GM21723 (cell line): ENCODE measurements at regions not wholly inside any gene's neighbourhood (a gene's known extent, or its start where the extent isn't known, plus 50 kb on each side); places are given as distances from the start of the nearest gene placed in this dataset.

Source experiments
- ATAC-seq: cut with Tn5 transposase; IDR thresholded peaks from one replicate; pipeline ENCODE4 v1.9.1; 2021; ENCODE audit warnings: mild to moderate bottlenecking, moderate library complexity; ENCODE audit not compliant: unreplicated experiment

DNA sequence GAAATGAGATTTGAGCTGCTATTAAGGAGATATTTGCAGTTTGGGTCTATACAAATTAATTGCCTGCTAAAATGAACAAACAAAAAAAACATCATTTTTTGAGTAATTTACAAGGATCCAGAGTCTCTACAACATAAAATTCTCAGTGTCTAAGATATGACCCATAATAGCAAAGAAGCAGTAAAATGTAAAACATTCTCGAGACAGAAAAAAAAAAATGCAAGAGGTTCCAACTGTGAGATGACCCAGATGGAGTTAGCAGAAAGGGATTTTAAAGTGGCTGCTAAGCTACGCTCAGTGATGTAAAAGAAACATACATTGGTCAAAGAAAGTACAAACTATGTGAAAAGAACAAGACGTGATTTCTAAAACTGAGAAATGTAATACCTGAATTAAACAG, 471.0 kb downstream of the SH2D4B start:
- no peak for ATAC-seq

DNA sequence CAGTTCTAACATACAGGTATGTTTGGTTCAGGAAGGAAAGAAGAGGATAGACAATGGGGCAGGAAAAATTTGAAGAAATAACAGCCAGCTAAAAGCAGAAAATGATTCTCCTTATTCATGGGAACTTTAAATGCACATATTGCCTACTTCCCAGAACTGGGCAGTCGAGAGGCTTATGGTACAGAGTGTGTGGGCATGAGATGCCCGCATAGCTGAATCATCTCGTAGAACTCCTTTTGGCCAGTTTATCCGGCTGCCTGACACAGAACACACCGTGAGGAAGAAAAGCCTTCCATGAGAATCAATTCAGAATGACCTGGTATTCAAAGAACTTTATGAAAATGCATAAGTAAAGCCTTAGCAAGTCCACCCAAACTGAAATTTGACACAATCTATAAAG, 471.6 kb downstream of the SH2D4B start:
- no peak for ATAC-seq

DNA sequence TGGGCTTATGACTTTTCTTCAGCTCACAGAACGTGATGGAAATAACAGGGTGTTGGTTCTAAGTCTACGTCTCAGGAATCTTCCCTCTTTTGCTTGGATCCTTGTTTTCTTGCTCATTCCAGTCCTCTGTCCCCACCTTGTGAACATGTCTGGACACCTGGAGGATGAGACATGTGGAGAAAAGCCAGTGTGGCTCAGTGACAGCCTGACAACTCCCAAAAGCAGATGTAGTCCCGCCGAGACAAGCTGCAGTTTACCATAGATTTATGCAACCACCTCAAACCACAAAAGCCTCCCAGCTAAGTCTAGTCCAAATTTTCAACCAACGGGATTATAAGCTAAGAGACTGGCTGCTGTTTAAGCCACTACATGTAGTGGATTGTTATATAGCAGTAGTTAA, 476.1 kb downstream of the SH2D4B start:
- ATAC-seq, result no peak

DNA sequence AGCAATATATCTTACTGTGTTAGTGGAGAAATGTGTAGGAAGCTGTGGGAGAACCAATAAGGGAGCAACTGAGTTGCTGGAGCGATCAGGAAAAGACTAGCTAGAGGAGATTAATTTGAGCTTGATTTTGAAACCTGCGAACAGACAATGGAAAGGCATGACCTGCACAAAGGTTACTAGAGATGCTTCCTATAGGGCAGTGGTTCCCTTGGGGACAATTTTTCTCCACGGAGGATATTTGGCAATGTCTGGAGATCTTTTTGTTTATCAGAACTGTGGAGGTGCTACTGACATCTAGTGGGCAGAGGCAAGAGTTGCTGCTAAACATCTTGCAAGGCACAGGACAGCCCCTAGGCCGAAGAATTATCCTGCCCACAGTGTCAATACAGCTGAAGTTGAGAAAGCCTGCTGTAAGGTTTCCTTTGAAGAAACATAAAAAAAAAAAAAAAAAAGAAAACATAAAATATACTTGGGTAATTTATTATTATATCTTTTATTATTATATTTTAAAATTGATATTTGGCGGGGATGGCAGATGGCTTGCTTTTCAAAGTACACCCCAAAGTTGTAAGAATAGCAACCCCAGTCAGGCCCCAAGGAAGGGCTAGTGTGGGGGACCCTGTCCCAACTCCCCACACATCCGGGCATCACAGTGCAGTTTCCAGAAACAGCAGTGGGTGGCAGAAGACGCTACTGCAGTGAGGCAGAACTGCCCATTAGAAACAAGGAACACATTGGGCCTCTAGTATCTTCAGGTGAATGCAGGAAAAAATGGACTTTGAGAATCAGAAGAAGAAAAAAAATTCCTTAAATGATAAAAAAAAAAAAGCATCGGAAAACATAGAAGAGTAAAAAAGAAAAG, 481.6 kb downstream of the SH2D4B start:
- ATAC-seq, result peak; percentile 89

DNA sequence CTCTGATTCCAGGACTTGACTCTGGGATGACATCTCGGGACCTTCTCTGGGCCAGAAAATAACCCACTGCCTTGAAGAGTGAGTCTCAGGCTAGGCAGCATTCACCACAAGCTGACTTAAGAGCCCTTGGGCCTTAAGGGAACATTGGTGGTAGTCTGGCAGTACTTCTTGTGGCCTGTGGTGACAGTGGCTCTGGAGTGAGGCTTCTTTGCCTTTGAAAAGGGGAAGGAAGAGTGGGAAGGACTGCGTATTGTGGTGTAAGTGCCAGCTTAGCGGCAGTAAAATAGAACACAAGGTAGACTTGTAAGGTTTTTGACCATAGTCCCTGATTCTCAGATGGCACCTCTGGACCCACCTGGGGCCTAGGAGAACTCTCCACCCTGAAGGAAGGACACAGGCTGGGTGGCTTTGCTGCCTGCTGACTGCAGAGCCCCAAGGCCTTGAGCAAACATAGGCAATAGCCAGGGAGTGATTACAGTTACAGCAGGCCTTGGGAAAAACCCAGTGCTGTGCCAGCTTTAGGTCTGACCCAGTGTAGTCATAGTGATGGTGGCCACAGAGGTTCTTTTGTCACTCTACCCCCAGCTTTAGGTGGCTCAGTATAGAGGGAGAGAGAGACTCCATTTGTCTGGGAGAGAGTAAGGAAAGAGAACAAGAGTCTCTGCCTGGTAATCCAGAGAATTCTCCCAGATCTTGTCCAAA, 483.9 kb downstream of the SH2D4B start:
- no peak for ATAC-seq

DNA sequence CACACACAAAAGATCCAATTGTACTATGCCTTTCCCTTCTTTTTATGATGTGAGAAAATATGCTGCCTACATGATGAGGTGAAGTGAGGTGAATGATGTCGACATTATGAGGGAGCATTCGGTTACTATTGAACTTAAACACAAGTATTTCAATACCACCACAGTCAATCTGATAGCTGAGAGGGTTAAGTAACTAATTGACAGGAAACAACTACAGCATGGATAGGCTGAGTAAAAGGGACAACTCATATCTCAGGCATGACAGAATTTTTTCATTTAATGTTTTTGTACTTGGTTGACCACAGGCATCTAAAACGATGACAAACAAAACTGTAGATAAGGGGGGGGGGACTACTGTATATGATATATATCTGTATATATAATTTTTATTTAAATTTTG, 488.9 kb downstream of the SH2D4B start:
- no peak for ATAC-seq

DNA sequence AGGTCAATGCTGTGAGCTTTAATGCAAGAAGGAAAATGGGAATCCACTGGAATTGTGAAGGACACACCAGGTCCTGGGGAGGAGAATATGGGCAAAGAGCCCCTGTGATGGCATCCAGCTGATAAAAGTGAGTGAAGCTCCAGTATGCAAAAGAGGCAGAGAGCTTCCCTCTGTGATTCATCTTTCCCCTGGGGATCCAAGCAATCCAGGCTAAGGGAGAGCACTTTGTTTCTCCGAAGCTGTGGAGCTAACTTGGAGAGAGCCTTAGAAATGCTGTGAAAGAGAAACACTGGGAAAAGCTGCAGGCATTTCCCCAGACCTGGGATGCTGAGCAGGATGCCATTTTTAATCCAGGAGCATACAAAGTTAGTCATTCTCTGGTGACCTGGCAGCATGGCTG, 489.5 kb downstream of the SH2D4B start:
- ATAC-seq, result no peak

DNA sequence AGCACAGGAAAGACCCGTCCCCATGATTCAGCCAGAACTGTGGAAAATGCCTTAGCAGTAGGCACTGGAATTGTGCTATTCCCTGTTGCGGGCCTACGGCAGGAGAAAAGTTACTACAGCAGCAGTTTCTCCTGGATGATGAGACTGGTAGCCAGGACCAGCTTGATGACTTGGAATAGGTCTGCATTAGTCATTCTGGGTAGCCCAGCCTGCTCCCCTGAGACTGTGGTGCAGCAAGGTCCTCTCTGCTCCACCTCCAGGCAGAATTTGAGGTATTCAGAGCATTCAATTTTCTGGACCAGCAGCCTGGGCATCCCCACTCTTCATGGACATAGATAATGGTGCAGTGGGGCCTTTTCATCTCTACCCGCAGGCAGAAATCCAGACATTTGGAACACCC, 490.0 kb downstream of the SH2D4B start:
- ATAC-seq, result no peak

DNA sequence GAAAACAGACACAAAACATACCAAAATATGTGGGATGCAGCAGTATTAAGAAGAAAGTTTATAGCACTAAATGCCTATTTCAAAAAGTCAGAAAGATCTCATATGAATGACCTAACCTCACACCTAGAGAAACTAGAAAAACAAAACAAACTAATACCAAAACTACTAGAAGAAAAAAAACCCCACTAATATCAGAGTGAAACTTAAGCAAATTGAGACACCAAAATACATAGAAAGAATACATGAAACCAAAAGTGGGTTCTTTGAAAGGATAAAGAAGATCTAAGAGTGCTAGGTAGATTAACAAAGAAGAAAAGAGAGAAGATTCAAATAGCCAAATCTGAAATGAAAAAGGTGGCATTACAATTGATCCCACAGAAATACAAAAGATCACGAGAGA, 494.1 kb downstream of the SH2D4B start:
- ATAC-seq, result peak; percentile 81

DNA sequence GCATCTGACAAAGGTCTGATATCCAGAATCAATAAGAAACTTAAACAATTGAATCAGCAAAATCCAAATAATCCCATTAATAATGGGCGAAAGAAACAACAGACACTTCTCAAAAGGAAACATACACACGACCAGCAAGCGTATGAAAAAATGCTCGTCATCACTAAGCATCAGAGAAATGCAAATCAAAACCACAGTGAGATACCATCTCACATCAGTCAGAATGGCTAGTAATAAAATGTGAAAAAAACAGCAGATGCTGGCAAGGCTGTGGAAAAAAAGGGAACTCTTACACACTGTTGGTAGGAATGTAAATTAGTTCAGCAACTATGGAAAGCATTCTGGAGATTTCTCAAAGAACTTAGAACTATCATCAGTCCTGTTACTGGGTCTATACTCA, 496.7 kb downstream of the SH2D4B start:
- no peak for ATAC-seq

DNA sequence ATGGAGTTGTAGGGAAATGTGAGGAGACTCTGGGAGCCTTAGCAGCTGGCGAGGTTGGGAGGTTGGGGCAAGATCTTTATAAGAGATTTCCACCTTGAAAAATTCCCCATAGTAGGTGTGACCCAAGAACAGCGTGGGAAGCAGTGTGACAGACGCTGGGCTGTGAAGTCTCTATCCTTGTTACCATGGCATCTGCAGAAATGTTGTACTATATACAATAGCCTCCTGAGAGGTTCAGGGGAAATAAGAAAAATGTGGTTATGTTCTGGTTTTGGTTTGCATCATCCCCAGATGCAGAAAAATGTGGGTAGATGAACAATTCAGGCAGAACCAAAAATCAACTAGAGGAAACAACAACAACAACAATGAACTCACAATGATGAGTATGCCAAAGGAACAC, 498.6 kb downstream of the SH2D4B start:
- ATAC-seq, result peak; percentile 84

DNA sequence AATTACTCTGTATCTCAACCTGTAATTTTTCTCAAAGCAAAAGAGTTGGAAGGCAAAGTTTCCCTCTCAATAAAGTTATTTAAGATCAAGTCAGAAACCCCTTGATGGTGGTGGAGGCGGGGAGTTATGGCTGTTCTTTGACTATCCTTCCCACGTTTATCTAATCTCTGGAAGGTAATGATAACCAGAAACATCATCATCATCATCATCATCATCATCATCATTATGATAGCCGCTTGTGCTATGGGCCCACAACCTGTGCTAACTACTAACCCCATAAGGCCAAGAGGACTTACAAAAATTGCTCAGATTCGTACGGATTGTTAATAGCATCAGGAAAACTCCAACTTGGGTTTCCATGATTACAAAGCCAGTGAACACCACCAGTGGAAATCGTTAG, 502.3 kb downstream of the SH2D4B start:
- ATAC-seq, result no peak

DNA sequence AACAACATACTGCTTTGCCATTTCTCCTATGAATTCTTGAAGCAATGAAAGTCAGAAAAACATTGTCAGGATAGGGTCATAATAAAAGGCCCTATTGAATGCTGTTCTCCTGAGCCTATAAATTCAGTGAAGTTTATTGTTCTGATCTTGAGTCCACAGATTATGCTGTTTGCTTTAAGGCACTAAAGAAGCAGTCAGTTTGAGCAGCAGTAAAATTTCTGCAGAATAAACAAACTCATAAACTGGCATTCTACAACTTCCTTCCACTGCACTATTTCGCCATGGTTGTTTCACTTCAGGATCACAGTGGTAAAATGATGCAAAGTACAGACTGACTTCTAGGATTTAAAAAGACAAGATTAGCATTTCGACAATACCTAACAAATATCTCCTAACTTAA, 503.2 kb downstream of the SH2D4B start:
- ATAC-seq, result no peak

DNA sequence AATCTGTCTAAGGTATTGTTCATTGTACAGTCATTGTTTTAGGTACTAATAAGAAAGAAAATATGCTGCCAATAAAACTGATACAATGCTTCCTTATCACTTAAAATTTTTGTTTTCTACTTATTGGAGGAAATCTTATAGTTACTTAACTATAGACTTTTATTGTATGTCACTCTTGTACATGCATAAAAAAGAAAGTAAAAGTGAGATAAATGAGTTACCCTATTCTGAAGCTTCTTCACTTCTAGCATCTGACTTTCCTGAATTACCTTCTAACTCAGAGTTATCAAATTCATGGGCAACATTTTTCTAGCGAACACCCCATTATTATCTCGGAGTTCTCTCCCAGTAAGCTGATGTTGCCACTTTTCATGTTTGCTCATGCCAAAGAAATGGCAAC, 504.9 kb downstream of the SH2D4B start:
- ATAC-seq, result no peak

DNA sequence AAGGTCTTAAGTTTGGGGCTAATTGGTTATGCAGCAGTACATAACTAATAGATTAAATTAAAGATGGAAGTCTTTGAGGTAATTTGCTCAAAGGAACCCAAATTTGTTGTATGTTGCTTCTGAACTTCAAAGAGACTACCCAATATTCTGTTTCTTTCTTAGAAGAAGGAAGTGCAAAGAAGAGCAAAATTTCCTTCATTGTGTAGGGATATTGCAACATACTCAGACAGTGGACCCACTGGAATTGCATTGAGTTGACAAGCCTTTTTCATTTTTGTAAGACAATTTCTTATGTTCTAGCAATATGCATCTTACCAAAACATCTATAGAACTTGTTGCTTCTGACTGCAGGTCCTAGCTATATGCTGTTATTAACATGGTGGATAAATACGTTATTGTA, 527.8 kb downstream of the SH2D4B start:
- no peak for ATAC-seq

DNA sequence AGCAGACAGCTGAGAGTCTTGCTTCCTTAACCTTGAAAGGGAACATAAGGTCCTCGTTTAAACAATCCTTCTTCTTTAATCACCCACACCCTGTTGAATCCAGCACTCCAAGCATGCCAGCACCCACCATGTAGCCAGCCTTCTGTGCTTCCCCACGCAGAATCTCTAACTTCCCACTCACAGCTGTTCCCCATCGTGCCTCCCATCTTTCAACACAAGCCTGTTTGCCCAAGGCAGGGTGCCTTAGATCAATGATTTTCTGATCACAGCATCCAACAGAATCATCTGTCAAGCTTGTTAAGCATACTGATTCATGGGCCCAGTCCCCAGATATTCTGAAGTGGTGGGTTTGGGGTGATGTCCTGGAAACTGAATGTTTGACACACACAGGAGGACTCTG, 530.8 kb downstream of the SH2D4B start:
- no peak for ATAC-seq

DNA sequence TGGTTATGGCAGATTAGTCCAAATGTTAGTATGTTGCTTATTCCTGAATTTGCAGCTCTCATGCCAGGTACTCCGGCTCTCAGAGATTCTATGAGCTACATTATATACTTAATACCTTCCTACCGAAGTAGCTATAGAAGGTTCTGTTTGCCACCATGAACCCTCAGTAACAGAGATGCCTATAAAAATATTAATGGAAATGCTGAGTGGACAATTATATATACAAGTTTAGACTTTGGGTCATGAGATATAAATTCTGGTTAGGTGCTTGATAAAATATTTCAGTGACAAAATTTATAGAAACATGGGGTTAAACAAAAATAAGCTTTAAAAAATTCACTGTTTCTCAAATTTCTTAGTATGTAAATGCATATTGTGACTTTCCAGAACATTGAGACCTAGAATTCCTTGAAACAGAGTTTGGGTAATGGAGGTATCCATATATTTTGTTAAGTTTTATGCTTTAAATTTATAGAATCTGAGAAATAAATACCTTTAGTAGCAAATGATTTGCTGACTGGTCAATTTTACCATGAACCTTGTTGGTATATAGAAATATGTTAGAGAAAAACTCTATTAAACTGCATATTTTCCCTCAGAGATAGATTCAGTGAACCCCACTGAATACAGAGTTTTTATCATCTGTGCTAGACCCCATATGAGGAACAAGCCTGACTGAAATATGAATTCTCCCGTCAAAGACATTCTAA, 533.5 kb downstream of the SH2D4B start:
- ATAC-seq, result no peak

DNA sequence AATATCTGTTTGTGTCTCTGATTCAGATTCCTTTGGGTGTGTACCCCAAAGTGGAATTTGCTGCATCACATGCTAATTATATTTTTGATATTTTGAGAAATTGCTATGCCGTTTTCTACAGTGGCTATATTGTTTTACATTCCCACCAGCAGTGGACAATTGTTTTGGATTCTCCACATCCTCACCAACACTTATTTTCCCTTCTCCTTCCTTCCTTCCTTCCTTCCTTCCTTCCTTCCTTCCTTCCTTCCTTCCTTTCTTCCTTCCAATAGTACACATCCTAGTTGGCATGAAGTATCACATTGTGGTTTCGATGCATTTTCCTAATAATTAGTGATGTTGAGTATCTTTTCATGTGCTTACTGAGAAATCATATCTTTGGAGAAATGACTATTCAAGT, 535.5 kb downstream of the SH2D4B start:
- no peak for ATAC-seq

DNA sequence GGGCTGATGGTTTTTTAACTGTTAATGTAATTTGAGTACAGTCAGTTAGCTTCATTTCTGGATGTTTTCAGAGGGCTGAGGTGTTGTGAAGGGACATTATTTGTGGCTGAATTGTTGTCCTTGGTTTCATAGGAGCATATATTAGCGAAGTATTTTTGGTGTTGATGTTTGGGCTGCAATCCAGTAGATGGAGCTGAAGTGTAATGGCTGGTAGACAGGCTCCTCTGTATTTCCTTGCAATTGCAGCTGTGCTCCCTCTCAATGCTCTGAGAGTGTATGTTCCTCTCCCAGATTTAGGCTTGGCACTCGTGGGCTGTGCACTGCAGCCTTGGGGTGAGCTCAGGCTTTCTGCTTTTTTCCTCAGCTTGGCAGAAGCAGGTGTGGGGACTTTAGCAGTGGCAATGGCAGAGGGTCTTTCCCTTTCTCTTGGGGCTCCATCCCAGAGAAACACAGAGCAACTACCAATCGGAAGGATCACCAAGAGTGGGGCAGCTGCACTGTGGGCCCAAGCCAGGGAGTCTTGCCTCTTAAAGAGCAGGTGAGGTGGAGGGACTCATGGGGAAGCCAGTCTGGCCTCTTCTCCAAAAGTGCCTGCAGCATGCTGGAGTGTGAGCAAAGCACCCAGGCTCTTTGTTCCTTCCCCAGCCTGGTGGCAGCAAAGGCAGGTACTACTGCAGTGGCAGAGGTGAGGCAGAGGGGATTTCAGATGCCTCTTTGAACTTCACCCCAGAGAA, 544.4 kb downstream of the SH2D4B start:
- ATAC-seq, result no peak

DNA sequence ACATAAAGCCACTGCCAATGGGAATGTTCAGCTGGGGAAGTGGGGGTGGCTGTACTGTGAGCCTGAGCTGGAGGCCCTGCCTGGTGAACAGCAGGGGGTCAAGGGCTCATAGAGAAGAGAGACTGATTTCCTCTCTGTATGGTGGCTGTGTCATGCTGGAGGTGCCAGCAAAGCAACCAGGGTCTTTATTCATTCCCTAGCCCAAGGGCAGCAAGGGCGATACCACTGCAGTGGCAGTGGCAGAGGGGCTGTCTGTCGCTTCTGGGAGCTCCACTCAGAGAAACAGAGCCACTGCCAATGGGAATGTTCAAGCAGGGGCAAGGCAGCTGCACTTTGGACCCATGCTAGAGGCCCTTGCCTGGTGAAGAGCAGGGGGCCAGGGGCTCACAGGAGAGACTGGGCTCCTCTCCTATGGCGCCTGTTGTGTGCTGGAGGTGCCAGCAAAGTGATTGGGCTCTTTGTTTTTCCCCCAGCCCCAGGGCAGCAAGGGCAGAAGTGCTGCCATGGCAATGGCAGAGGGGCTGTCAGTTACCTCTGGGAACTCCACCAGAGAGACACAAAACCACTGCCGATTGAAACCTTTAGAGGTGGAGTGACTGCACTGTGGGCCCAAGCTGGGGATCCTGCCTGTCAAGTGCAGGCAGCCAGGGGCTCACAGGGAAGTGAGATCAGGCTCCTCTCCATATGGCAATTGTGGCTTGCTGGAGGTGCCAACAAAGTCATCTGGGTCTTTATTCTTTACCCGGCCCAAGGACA, 545.1 kb downstream of the SH2D4B start:
- ATAC-seq, result no peak
